ENCODE measurements at regions not wholly inside any gene's neighbourhood (a gene's known extent, or its start where the extent isn't known, plus 50 kb on each side); places are given as distances from the start of the nearest gene placed in this dataset.

DNA sequence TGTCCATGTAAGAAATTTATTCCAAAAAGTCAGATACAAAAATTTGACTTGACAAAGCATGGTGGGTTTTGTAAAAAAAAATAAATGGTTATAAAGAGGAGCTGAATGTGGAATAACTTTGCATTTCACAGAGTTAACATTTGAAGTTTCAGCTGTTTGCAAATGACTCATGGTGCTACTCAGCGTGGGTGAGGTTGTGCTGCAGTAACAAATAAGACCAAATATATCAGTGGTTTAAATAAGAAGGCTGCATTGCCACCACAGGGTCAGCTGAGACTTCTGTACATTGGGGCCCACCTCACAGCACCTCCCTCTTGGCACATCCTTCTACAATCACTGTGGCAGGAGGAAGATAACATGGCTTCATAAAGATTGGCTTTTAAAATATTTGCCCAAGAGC lies 272.5 kb upstream of the SULF2 start:
- Histone ChIP-seq H3K4ac (ENCODE audit: low read depth in 1 of 2, low read length in 2 of 2) (no peak overlapping the region), H2BK12ac (ENCODE audit: low read length in 2 of 2) (no peak overlapping the region), H2BK5ac (ENCODE audit: low read depth, low read length, poor library complexity, severe bottlenecking) (no peak overlapping the region), H3K4me2 (ENCODE audit: low read length, poor library complexity, severe bottlenecking) (no peak overlapping the region), H3K23ac (ENCODE audit: low read length in 2 of 2) (no peak overlapping the region), H3K9me3 (ENCODE audit: control insufficient read depth, low read length) (peaks cover 3% of the 10 kb centered on the region), H2BK120ac (ENCODE audit: low read depth, low read length) (no peak overlapping the region), H2AK5ac (ENCODE audit: low read length, severe bottlenecking) (no peak overlapping the region), H3K14ac (ENCODE audit: low read length in 2 of 2) (no peak overlapping the region), H3K4me1 (ENCODE audit: control insufficient read depth, insufficient read depth, low read depth, low read length) (peaks cover 2% of the 10 kb centered on the region), H2BK15ac (ENCODE audit: low read depth, poor library complexity, severe bottlenecking) (no peak overlapping the region), H3K27ac (ENCODE audit: low read length, poor library complexity, severe bottlenecking) (no peak overlapping the region), H4K8ac (ENCODE audit: low read length) (no peak overlapping the region), H4K91ac (ENCODE audit: low read length) (no peak overlapping the region), H3K9ac (ENCODE audit: low read length) (no peak overlapping the region), H3K36me3 (ENCODE audit: control insufficient read depth in 1 of 2, insufficient read depth in 2 of 2, low read depth in 1 of 2, low read length in 2 of 2) (no peaks in the 10 kb centered on the region), H2AFZ (ENCODE audit: low read depth, low read length) (no peak overlapping the region), H3K79me1 (replicated peaks; ENCODE audit: low read length, poor library complexity, severe bottlenecking) (no peaks in the 10 kb centered on the region), H3K4me3 (ENCODE audit: insufficient read depth in 1 of 2, low read depth in 1 of 2, low read length in 2 of 2) (no peak overlapping the region), H3K18ac (ENCODE audit: low read depth in 1 of 2, low read length in 2 of 2) (no peak overlapping the region), H3K27me3 (ENCODE audit: control insufficient read depth in 1 of 2, insufficient read depth in 1 of 2, low read length in 2 of 2) (peaks cover 4 to 26% of the 10 kb centered on the region in 2 experiments)
- DNase-seq = no peak
- WGBS = 88% methylated on average over 1 of the region's 1 CpG

DNA sequence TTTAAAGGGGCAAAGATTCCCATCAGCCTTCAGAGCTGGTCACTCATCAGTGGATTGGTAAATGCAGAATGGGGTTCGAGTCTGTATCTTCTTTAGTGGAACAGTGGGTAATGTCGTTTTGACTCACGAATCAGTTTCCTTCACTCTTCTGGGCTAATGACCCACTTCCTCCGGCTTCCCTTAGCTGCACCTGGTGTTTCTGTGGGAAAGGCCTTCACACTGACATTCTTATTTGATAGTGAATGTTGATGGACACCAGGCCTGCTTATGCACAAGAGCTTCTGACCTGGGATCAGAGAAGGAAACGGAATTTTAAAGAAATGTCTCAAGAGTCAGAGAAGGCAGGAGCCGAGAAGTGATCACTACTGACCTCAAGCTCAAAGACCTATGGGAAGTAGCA lies 272.0 kb upstream of the SULF2 start:
- Histone ChIP-seq H2BK120ac (ENCODE audit: low read depth, low read length) (no peak overlapping the region), H3K36me3 (ENCODE audit: control insufficient read depth in 1 of 2, insufficient read depth in 2 of 2, low read depth in 1 of 2, low read length in 2 of 2) (no peaks in the 10 kb centered on the region), H3K27ac (ENCODE audit: low read length, poor library complexity, severe bottlenecking) (no peak overlapping the region), H3K14ac (ENCODE audit: low read length in 2 of 2) (no peak overlapping the region), H3K9ac (ENCODE audit: low read length) (no peak overlapping the region), H3K4me3 (ENCODE audit: insufficient read depth in 1 of 2, low read depth in 1 of 2, low read length in 2 of 2) (no peak overlapping the region), H3K4me1 (ENCODE audit: control insufficient read depth, insufficient read depth, low read depth, low read length) (peaks cover 2% of the 10 kb centered on the region), H2AK5ac (ENCODE audit: low read length, severe bottlenecking) (no peak overlapping the region), H4K91ac (ENCODE audit: low read length) (no peak overlapping the region), H3K18ac (ENCODE audit: low read depth in 1 of 2, low read length in 2 of 2) (no peak overlapping the region), H2BK12ac (ENCODE audit: low read length in 2 of 2) (no peak overlapping the region), H4K8ac (ENCODE audit: low read length) (no peak overlapping the region), H3K4me2 (ENCODE audit: low read length, poor library complexity, severe bottlenecking) (no peak overlapping the region), H3K9me3 (ENCODE audit: control insufficient read depth, low read length) (peaks cover 3% of the 10 kb centered on the region), H3K27me3 (ENCODE audit: control insufficient read depth in 1 of 2, insufficient read depth in 1 of 2, low read length in 2 of 2) (peaks cover 4 to 26% of the 10 kb centered on the region in 2 experiments), H2BK5ac (ENCODE audit: low read depth, low read length, poor library complexity, severe bottlenecking) (no peak overlapping the region), H2BK15ac (ENCODE audit: low read depth, poor library complexity, severe bottlenecking) (no peak overlapping the region), H3K79me1 (replicated peaks; ENCODE audit: low read length, poor library complexity, severe bottlenecking) (no peaks in the 10 kb centered on the region), H3K23ac (ENCODE audit: low read length in 2 of 2) (no peak overlapping the region), H2AFZ (ENCODE audit: low read depth, low read length) (no peak overlapping the region), H3K4ac (ENCODE audit: low read depth in 1 of 2, low read length in 2 of 2) (no peak overlapping the region)
- WGBS = 47% methylated on average over 6 of the region's 6 CpGs
- DNase-seq = no peak

DNA sequence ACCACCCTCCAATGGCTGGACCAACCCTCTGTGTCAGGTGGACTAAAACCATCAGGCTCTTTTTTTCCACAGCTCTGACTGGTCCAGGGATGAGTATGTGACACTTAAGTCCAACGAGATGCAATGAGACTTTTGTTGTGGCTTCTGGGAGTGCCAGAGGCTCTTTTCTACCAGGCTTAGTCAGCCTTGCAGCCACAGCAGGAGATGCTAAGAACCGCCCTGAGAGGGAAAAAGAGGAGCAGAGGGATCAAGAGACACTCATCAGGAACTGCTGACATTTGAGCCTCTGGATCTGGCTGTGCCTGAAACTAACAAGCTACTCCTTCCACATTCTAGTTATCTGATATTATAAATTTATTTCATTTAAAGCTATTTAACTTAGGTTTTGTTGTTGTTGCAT lies 270.9 kb upstream of the SULF2 start:
- no peak for DNase-seq
- no peak overlapping the region for H3K18ac ChIP-seq (ENCODE audit: low read depth in 1 of 2, low read length in 2 of 2)
- no peak overlapping the region for H3K14ac ChIP-seq (ENCODE audit: low read length in 2 of 2)
- no peak overlapping the region for H3K23ac ChIP-seq (ENCODE audit: low read length in 2 of 2)
- H3K4me1 ChIP-seq (ENCODE audit: control insufficient read depth, insufficient read depth, low read depth, low read length) = peaks cover 5% of the 10 kb centered on the region
- H3K9ac ChIP-seq (ENCODE audit: low read length) = no peak overlapping the region
- H2BK15ac ChIP-seq (ENCODE audit: low read depth, poor library complexity, severe bottlenecking) = no peak overlapping the region
- WGBS = 38% methylated on average over 2 of the region's 2 CpGs
- no peak overlapping the region for H2BK5ac ChIP-seq (ENCODE audit: low read depth, low read length, poor library complexity, severe bottlenecking)
- no peak overlapping the region for H2BK120ac ChIP-seq (ENCODE audit: low read depth, low read length)
- H3K4me3 ChIP-seq (ENCODE audit: insufficient read depth in 1 of 2, low read depth in 1 of 2, low read length in 2 of 2) = no peak overlapping the region
- H3K4ac ChIP-seq (ENCODE audit: low read depth in 1 of 2, low read length in 2 of 2) = no peak overlapping the region
- no peaks in the 10 kb centered on the region for H3K36me3 ChIP-seq (ENCODE audit: control insufficient read depth in 1 of 2, insufficient read depth in 2 of 2, low read depth in 1 of 2, low read length in 2 of 2)
- peaks cover 3% of the 10 kb centered on the region for H3K9me3 ChIP-seq (ENCODE audit: control insufficient read depth, low read length)
- no peak overlapping the region for H3K27ac ChIP-seq (ENCODE audit: low read length, poor library complexity, severe bottlenecking)
- no peaks in the 10 kb centered on the region for H3K79me1 ChIP-seq (replicated peaks; ENCODE audit: low read length, poor library complexity, severe bottlenecking)
- no peak overlapping the region for H4K8ac ChIP-seq (ENCODE audit: low read length)
- H3K27me3 ChIP-seq (ENCODE audit: control insufficient read depth in 1 of 2, insufficient read depth in 1 of 2, low read length in 2 of 2) = peaks cover 4 to 24% of the 10 kb centered on the region in 2 experiments
- H2BK12ac ChIP-seq (ENCODE audit: low read length in 2 of 2) = no peak overlapping the region
- no peak overlapping the region for H3K4me2 ChIP-seq (ENCODE audit: low read length, poor library complexity, severe bottlenecking)
- no peak overlapping the region for H2AK5ac ChIP-seq (ENCODE audit: low read length, severe bottlenecking)
- H4K91ac ChIP-seq (ENCODE audit: low read length) = no peak overlapping the region
- H2AFZ ChIP-seq (ENCODE audit: low read depth, low read length) = no peak overlapping the region

DNA sequence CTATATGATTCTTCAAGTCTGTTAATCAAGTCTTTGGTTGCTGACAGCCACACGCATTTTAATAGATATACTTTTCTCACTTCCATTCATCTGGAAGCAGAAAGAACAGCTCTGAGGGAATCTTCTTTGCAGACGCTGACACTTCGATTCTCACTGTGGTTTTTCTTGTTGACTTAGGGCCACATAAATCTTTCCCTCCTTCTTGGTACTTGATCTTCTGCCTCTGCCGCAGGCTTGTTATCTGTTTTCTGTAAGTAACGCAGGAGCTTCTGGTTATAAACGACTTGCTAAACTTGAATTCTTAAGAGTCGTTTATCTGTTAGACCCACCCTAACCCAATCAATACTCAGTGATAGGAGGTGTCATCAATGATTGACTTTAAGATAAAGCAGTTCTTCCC lies 268.8 kb upstream of the SULF2 start:
- Histone ChIP-seq H3K4me2 (ENCODE audit: low read length, poor library complexity, severe bottlenecking) (no peak overlapping the region), H3K27ac (ENCODE audit: low read length, poor library complexity, severe bottlenecking) (no peak overlapping the region), H3K9me3 (ENCODE audit: control insufficient read depth, low read length) (peaks cover 3% of the 10 kb centered on the region), H3K23ac (ENCODE audit: low read length in 2 of 2) (no peak overlapping the region), H3K79me1 (replicated peaks; ENCODE audit: low read length, poor library complexity, severe bottlenecking) (no peaks in the 10 kb centered on the region), H2AFZ (ENCODE audit: low read depth, low read length) (no peak overlapping the region), H3K14ac (ENCODE audit: low read length in 2 of 2) (no peak overlapping the region), H2AK5ac (ENCODE audit: low read length, severe bottlenecking) (no peak overlapping the region), H2BK12ac (ENCODE audit: low read length in 2 of 2) (no peak overlapping the region), H3K4ac (ENCODE audit: low read depth in 1 of 2, low read length in 2 of 2) (no peak overlapping the region), H3K27me3 (ENCODE audit: control insufficient read depth in 1 of 2, insufficient read depth in 1 of 2, low read length in 2 of 2) (peaks cover 4 to 23% of the 10 kb centered on the region in 2 experiments), H3K4me3 (ENCODE audit: insufficient read depth in 1 of 2, low read depth in 1 of 2, low read length in 2 of 2) (no peak overlapping the region), H3K4me1 (ENCODE audit: control insufficient read depth, insufficient read depth, low read depth, low read length) (peaks cover 3% of the 10 kb centered on the region), H3K36me3 (ENCODE audit: control insufficient read depth in 1 of 2, insufficient read depth in 2 of 2, low read depth in 1 of 2, low read length in 2 of 2) (no peaks in the 10 kb centered on the region), H2BK5ac (ENCODE audit: low read depth, low read length, poor library complexity, severe bottlenecking) (no peak overlapping the region), H4K91ac (ENCODE audit: low read length) (no peak overlapping the region), H3K18ac (ENCODE audit: low read depth in 1 of 2, low read length in 2 of 2) (no peak overlapping the region), H3K9ac (ENCODE audit: low read length) (no peak overlapping the region), H2BK15ac (ENCODE audit: low read depth, poor library complexity, severe bottlenecking) (no peak overlapping the region), H2BK120ac (ENCODE audit: low read depth, low read length) (no peak overlapping the region), H4K8ac (ENCODE audit: low read length) (no peak overlapping the region)
- peak; percentile 48 for DNase-seq
- WGBS = 36% methylated on average over 3 of the region's 7 CpGs
